ENCODE measurements at regions not wholly inside any gene's neighbourhood (a gene's known extent, or its start where the extent isn't known, plus 50 kb on each side); places are given as distances from the start of the nearest gene placed in this dataset.
A peak's percentile ranks its signal among the peaks of the same experiment; 100 is the strongest.

DNA sequence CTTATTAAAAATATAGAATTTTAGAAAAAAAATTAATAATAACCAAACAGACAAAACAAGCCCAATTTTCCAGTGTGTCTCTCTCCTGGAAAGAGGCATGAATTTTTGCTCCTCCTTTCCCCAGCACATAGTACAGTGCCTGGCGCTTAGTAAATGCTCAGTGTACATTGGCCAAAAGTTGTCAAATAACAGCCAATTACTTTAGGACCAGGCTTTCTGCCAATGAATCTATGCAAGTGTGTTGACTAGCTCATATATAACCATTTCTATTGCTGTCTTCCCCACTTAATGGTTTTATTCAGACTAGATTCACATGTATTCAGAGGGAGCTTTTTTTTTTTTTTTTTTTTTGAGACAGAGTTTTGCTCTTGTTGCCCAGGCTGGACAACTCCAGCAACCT, 120.1 kb upstream of the CD180 start:
- H3K27ac Mint-ChIP-seq, result no peak overlapping the region
- ATAC-seq (replicated peaks), result no peak
- H3K4me3 Mint-ChIP-seq, result no peak overlapping the region

GRCh38 chr5:67315082-67315989, 118.7 kb upstream of the CD180 start:
- Mint-ChIP-seq H3K36me3 (no peaks in the 10 kb centered on the region), H3K4me3 (no peak overlapping the region), H3K4me1 (peaks cover 5 to 12% of the 10 kb centered on the region in 2 donors), H3K27me3 (no peaks in the 10 kb centered on the region), H3K9me3 (peaks cover 8 to 11% of the 10 kb centered on the region in 2 donors), H3K27ac (peak overlapping the region; percentile 42)
- ATAC-seq (replicated peaks) (peak; percentile 84 to 91), DNase-seq (no peak)

More for the DNA sequence above, 120.1 kb upstream of the CD180 start:
- DNase-seq, result no peak
- Mint-ChIP-seq H3K36me3 (no peaks in the 10 kb centered on the region), H3K27me3 (no peaks in the 10 kb centered on the region), H3K9me3 (peaks cover 5 to 8% of the 10 kb centered on the region in 2 donors), H3K4me1 (peaks cover 5 to 12% of the 10 kb centered on the region in 2 donors)

GRCh38 chr5:67311701-67312100, 115.1 kb upstream of the CD180 start:
- no peaks in the 10 kb centered on the region for H3K36me3 Mint-ChIP-seq
- H3K9me3 Mint-ChIP-seq, result peaks cover 7 to 15% of the 10 kb centered on the region in 2 donors
- no peak overlapping the region for H3K4me3 Mint-ChIP-seq
- H3K4me1 Mint-ChIP-seq, result peaks cover 5 to 12% of the 10 kb centered on the region in 2 donors
- ATAC-seq (replicated peaks), result no peak
- H3K27ac Mint-ChIP-seq, result no peak overlapping the region
- DNase-seq, result no peak
- no peaks in the 10 kb centered on the region for H3K27me3 Mint-ChIP-seq

GRCh38 chr5:67311208-67311607, 114.6 kb upstream of the CD180 start:
- DNase-seq (no peak), ATAC-seq (replicated peaks) (no peak)
- H3K4me1 Mint-ChIP-seq, result peaks cover 7 to 12% of the 10 kb centered on the region in 2 donors
- H3K27me3 Mint-ChIP-seq, result no peaks in the 10 kb centered on the region
- H3K27ac Mint-ChIP-seq, result no peak overlapping the region
- peaks cover 7 to 15% of the 10 kb centered on the region in 2 donors for H3K9me3 Mint-ChIP-seq
- H3K36me3 Mint-ChIP-seq, result no peaks in the 10 kb centered on the region
- H3K4me3 Mint-ChIP-seq, result no peak overlapping the region

DNA sequence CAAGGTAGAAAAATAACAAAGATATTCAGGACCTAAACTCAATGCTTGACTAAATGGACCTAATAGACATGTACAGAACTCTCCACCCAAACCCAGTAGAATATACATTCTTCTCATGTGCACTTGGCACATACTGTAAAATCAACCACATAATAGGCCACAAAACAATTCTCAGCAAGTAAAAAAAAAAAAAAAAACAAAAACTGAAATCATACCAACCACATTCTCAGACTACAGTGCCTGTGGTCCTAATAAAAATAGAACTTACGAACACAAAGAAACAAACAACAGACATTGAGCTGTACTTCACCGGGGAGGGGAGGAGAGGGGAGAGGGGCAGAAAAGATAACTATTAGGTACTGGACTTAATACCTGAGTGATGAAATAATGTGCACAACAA, 114.1 kb upstream of the CD180 start:
- ATAC-seq (replicated peaks) (no peak), DNase-seq (no peak)
- peaks cover 8% of the 10 kb centered on the region in 2 donors for H3K4me1 Mint-ChIP-seq
- no peak overlapping the region for H3K27ac Mint-ChIP-seq
- H3K9me3 Mint-ChIP-seq, result peaks cover 7 to 15% of the 10 kb centered on the region in 2 donors
- H3K4me3 Mint-ChIP-seq, result no peak overlapping the region
- H3K36me3 Mint-ChIP-seq, result no peaks in the 10 kb centered on the region
- H3K27me3 Mint-ChIP-seq, result no peaks in the 10 kb centered on the region

- Mint-ChIP-seq H3K4me3 (no peak overlapping the region), H3K27ac (no peak overlapping the region), H3K36me3 (no peaks in the 10 kb centered on the region), H3K9me3 (peaks cover 7 to 15% of the 10 kb centered on the region in 2 donors), H3K27me3 (no peaks in the 10 kb centered on the region), H3K4me1 (peaks cover 3 to 4% of the 10 kb centered on the region in 2 donors)
- ATAC-seq (replicated peaks) (no peak), DNase-seq (no peak)
These were observed 113.6 kb upstream of the CD180 start for GRCh38 chr5:67310169-67310568.

GRCh38 chr5:67308988-67309688, 112.5 kb upstream of the CD180 start:
- Mint-ChIP-seq H3K36me3 (no peaks in the 10 kb centered on the region), H3K9me3 (peaks cover 5 to 15% of the 10 kb centered on the region in 2 donors), H3K27ac (no peak overlapping the region), H3K4me1 (peaks cover 0 to 3% of the 10 kb centered on the region in 2 donors), H3K27me3 (no peaks in the 10 kb centered on the region), H3K4me3 (no peak overlapping the region)
- ATAC-seq (replicated peaks) (no peak), DNase-seq (no peak)

- Mint-ChIP-seq H3K4me3 (no peak overlapping the region), H3K36me3 (no peaks in the 10 kb centered on the region), H3K27ac (no peak overlapping the region), H3K9me3 (peaks cover 1 to 10% of the 10 kb centered on the region in 2 donors), H3K27me3 (no peaks in the 10 kb centered on the region), H3K4me1 (peaks cover 5% of the 10 kb centered on the region in 2 donors)
- DNase-seq, result no peak
- ATAC-seq (replicated peaks), result no peak
These were observed 110.5 kb upstream of the CD180 start for GRCh38 chr5:67306965-67307607.

DNA sequence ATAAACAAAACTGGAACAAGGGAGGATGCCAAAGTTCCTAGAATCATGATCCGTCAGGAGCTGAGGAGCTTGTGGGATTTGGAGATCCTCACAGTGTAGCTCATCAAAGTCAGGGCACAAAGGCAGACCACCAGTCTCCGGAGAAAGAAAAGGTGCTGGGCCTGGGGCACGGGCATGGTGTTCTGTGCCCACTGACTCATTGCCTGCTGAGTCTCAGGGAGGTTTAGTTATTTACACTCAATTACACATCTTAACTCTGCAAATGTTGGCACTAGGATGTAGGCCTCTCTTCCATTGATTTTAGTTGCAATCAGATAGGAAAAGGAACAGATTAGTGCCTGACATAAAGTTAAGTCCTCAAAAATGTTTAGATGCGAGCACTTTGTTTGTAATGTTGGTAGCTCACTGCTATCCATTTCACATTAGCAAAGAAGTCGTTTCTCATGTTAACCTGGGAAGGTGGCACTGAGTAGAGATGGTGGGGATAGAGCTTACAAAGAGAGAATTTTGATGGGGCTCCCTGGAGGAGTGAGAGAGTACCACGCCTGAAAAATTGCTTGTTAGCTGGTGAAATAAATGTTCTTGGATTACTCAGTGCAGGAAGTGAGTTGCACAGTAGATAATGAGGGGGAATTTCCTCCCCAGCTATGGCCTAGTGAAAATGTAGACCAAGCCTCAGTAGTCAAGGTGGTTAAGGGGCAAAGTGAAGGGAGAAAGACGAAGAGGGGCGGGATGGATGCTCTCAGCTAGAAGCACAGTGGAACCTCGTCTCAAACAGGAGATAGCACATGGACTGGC, 109.5 kb upstream of the CD180 start:
- no peak overlapping the region for H3K27ac Mint-ChIP-seq
- H3K4me3 Mint-ChIP-seq, result no peak overlapping the region
- DNase-seq (no peak), ATAC-seq (replicated peaks) (no peak)
- no peaks in the 10 kb centered on the region for H3K36me3 Mint-ChIP-seq
- H3K27me3 Mint-ChIP-seq, result no peaks in the 10 kb centered on the region
- peaks cover 1 to 4% of the 10 kb centered on the region in 2 donors for H3K9me3 Mint-ChIP-seq
- peaks cover 5 to 7% of the 10 kb centered on the region in 2 donors for H3K4me1 Mint-ChIP-seq

- ATAC-seq (replicated peaks), result no peak
- DNase-seq, result no peak
- no peak overlapping the region for H3K4me3 Mint-ChIP-seq
- H3K36me3 Mint-ChIP-seq, result no peaks in the 10 kb centered on the region
- peaks cover 5 to 7% of the 10 kb centered on the region in 2 donors for H3K4me1 Mint-ChIP-seq
- H3K27ac Mint-ChIP-seq, result no peak overlapping the region
- H3K27me3 Mint-ChIP-seq, result peaks cover 0 to 2% of the 10 kb centered on the region in 2 donors
- peaks cover 1 to 4% of the 10 kb centered on the region in 2 donors for H3K9me3 Mint-ChIP-seq
These were observed 108.8 kb upstream of the CD180 start for GRCh38 chr5:67305401-67305800.

DNA sequence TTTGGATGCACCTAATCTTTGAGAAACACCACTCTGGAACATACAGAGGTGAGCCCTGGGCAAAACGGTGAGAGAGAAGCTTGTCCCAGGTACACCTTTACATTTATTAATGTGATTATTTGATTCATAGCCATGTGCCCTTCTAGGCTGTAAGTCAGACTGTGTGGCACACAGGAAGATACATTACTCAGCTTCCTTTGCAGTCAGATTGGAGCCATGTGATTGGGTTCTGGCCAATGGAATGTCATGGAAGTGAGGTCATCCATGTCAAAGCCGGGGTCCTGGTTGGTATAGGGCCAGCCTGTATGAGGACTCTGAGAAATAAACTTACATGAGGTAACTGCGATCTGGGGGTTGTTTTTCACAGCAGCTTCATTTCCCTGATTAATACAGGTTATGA, 106.8 kb upstream of the CD180 start:
- ATAC-seq (replicated peaks), result no peak

GRCh38 chr5:67301285-67301903, 104.8 kb upstream of the CD180 start:
- no peak for DNase-seq
- no peak for ATAC-seq (replicated peaks)
- Mint-ChIP-seq H3K27me3 (peaks cover 0 to 4% of the 10 kb centered on the region in 2 donors), H3K36me3 (no peaks in the 10 kb centered on the region), H3K4me3 (no peak overlapping the region), H3K9me3 (no peaks in the 10 kb centered on the region), H3K27ac (no peak overlapping the region), H3K4me1 (peaks cover 5 to 7% of the 10 kb centered on the region in 2 donors)

More for the DNA sequence above, 106.8 kb upstream of the CD180 start:
- H3K4me1 Mint-ChIP-seq, result peaks cover 5 to 7% of the 10 kb centered on the region in 2 donors
- DNase-seq, result no peak
- peaks cover 0 to 4% of the 10 kb centered on the region in 2 donors for H3K27me3 Mint-ChIP-seq
- H3K9me3 Mint-ChIP-seq, result no peaks in the 10 kb centered on the region
- H3K27ac Mint-ChIP-seq, result no peak overlapping the region
- no peaks in the 10 kb centered on the region for H3K36me3 Mint-ChIP-seq
- no peak overlapping the region for H3K4me3 Mint-ChIP-seq

- Mint-ChIP-seq H3K27me3 (peaks cover under 1 to 4% of the 10 kb centered on the region in 2 donors), H3K4me1 (peaks cover 4 to 5% of the 10 kb centered on the region in 2 donors), H3K9me3 (no peaks in the 10 kb centered on the region), H3K27ac (no peak overlapping the region), H3K4me3 (no peak overlapping the region), H3K36me3 (no peaks in the 10 kb centered on the region)
- ATAC-seq (replicated peaks) (no peak), DNase-seq (no peak)
These were observed 103.7 kb upstream of the CD180 start for GRCh38 chr5:67300326-67300725.

Data from stimulated activated naive B cell treated with anti-CD40 and anti-IgM and Interleukin-4, amounts not matched to agents 10 μg/mL and 1 μg/mL and 100 μg/mL, for 72 hours (primary cell).